Spleen (tissue), 11 donors: ENCODE measurements at regions not wholly inside any gene's neighbourhood (a gene's known extent, or its start where the extent isn't known, plus 50 kb on each side); places are given as distances from the start of the nearest gene placed in this dataset.
"Not testable (repeated sequence)": the region's sequence is repeated elsewhere in the genome, so short reads cannot be mapped to it uniquely, and the experiment has no call there.

ENCODE experiments used
- DNase-seq: peaks from one replicate; pipeline ENCODE4 v3.0.0-alpha.2; 2020
- H3K27ac ChIP-seq, 8 donors: fragments of 200-600 bp; sonication (generic) in 7 of 8; 1 replicate in 4 of 8; 2 replicates in 4 of 8; pipeline versions ENCODE4 v1.5.0 to v1.8.0; 2016 to 2021; ENCODE audit warnings: inconsistent platforms in 4 of 8, mild to moderate bottlenecking in 4 of 8, moderate library complexity in 1 of 8
- H3K27me3 ChIP-seq, 7 donors: fragments of 200-600 bp; sonication (generic) in 6 of 7; replicated peaks in 1 of 7; 1 replicate in 4 of 7; 2 replicates in 3 of 7; pipeline versions ENCODE4 v1.5.0 to v1.8.0; 2016 to 2021; ENCODE audit warnings: inconsistent platforms in 3 of 7, mild to moderate bottlenecking in 1 of 7
- H3K36me3 ChIP-seq, 6 donors: fragments of 200-600 bp; sonication (generic) in 5 of 6; 1 replicate in 4 of 6; 2 replicates in 2 of 6; pipeline versions ENCODE4 v1.5.0 to v1.8.0; 2016 to 2021; ENCODE audit warnings: inconsistent platforms in 2 of 6
- H3K4me1 ChIP-seq, 6 donors: fragments of 200-600 bp; sonication (generic) in 5 of 6; 1 replicate in 3 of 6; 2 replicates in 3 of 6; pipeline versions ENCODE4 v1.5.0 to v1.8.0; 2016 to 2021; ENCODE audit warnings: inconsistent platforms in 3 of 6
- H3K4me3 ChIP-seq, 8 donors: fragments of 200-600 bp; sonication (generic) in 7 of 8; 1 replicate in 4 of 8; 2 replicates in 4 of 8; pipeline versions ENCODE4 v1.5.0 to v1.8.0; 2016 to 2021; ENCODE audit warnings: inconsistent platforms in 4 of 8, mild to moderate bottlenecking in 4 of 8, moderate library complexity in 2 of 8
- H3K9me3 ChIP-seq, 8 donors: fragments of 200-600 bp; sonication (generic) in 7 of 8; 1 replicate in 4 of 8; 2 replicates in 4 of 8; pipeline versions ENCODE4 v1.5.0 to v1.8.0; 2016 to 2021; ENCODE audit warnings: inconsistent platforms in 4 of 8
- POLR2A ChIP-seq, 3 donors: fragments of 450-650 bp; IDR thresholded peaks; one replicate each; pipeline ENCODE4 v1.5.1; 2017; ENCODE audit warnings: antibody characterized with exemption in 3 of 3, mild to moderate bottlenecking in 1 of 3
- POLR2AphosphoS5 ChIP-seq, 3 donors: sonication (generic); formaldehyde crosslinking; IDR thresholded peaks; one replicate each; pipeline ENCODE4 v1.5.1; 2017; ENCODE audit warnings: antibody characterized with exemption in 3 of 3
- WGBS, 5 donors: extraction: QIAGEN DNeasy Blood & Tissue Kit in 3 of 5; methylation state at CpG; one replicate each; pipeline versions ENCODE4 v1.1.5 to v1.1.7; 2013 to 2018; 5-methylcytosine and 5-hydroxymethylcytosine counted together
- intact Hi-C: fragments of 100-400 bp; cut with DNase I; formaldehyde crosslinking; loops from one replicate; pipeline ENCODE4 v1.15.0; 2023; ENCODE audit warnings: low total_unique reads
- TF ChIP-seq, protein P1 (sequence below), 11 experiments: fragments of 200-600 bp in 7 of 11; fragments of 450-650 bp in 4 of 11; sonication (generic) in 4 of 11; IDR thresholded peaks in 8 of 11; conservative IDR thresholded peaks in 3 of 11; 1 replicate in 7 of 11; 2 replicates in 4 of 11; pipeline versions ENCODE4 v1.4.0 to v1.8.0; 2016 to 2021; ENCODE audit warnings: antibody characterized with exemption in 11 of 11, inconsistent platforms in 4 of 11, mild to moderate bottlenecking in 1 of 11
- donor health status: healthy with polysubstance abuse.
- donor health status: DM: no; HTN: no; CAD: no; lungs with moderate emphysema.
- donor health status: DM: no; HTN: no; CAD: no.
- donor health status: Bipolar disorder and iron deficiency.
- donor health status: healthy.
- donor health status: DM: no; HTN: no; CAD: no.
- donor health status: DM: yes; HTN: yes; CAD: no.

DNA sequence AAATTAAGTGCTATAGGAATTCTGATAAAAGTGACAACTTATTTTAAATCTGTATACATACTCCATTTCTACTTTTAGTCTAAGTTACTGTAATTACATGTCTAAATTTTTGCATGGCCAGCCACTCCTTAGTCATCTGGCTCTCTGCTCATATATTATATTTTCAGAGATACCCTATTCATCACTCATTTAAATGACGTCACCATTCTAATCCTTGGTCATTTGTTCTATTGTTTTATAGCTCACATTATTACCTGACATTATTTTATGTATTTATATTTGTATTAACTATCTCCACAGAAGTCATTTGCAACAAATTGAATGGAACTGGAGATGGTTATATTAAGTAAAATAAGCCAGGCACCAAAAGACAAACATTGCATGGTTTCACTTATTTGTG is 179.6 kb upstream of the CXorf51A start:
- DNase-seq = no peak
- intact Hi-C loops = no loop called here
- Histone ChIP-seq H3K27ac (no peak overlapping the region), H3K4me3 (no peak overlapping the region), H3K36me3 (no peaks in the 10 kb centered on the region), H3K4me1 (no peaks in the 10 kb centered on the region), H3K27me3 (no peaks in the 10 kb centered on the region), H3K9me3 (no peaks in the 10 kb centered on the region)
- 68 to 94% (median 74%) methylated on average over 1 of the region's 1 CpG for WGBS, 5 donors
- TF ChIP-seq, protein P1, sequence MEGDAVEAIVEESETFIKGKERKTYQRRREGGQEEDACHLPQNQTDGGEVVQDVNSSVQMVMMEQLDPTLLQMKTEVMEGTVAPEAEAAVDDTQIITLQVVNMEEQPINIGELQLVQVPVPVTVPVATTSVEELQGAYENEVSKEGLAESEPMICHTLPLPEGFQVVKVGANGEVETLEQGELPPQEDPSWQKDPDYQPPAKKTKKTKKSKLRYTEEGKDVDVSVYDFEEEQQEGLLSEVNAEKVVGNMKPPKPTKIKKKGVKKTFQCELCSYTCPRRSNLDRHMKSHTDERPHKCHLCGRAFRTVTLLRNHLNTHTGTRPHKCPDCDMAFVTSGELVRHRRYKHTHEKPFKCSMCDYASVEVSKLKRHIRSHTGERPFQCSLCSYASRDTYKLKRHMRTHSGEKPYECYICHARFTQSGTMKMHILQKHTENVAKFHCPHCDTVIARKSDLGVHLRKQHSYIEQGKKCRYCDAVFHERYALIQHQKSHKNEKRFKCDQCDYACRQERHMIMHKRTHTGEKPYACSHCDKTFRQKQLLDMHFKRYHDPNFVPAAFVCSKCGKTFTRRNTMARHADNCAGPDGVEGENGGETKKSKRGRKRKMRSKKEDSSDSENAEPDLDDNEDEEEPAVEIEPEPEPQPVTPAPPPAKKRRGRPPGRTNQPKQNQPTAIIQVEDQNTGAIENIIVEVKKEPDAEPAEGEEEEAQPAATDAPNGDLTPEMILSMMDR (IDR thresholded peaks at IDR 0.05 in 8 of 11, conservative IDR thresholded peaks at IDR 0.05 in 3 of 11) = no peak
- no peak for TF ChIP-seq POLR2AphosphoS5 (IDR thresholded peaks at IDR 0.05)

DNA sequence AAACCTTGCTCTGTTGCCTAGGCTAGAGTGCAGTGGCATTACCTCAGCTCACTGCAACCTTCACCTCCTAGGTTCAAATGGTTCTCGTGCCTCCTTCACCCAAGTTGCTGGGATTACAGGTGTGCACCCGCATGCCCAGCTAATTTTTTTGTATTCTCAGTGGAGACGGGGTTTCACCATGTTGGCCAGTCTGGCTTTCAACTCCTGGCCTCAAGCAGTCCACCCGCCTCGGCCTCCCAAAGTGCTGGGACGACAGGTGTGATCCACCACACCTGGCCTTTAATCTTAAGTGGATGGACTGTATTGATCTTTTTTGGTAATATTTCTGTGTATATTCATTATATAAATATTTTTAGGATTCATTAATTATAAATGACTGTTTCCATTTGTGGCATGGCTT is 158.7 kb upstream of the CXorf51A start:
- TF ChIP-seq POLR2A (IDR thresholded peaks at IDR 0.05) = no peak
- TF ChIP-seq POLR2AphosphoS5 (IDR thresholded peaks at IDR 0.05) = no peak
- TF ChIP-seq, protein P1 (IDR thresholded peaks at IDR 0.05 in 8 of 11, conservative IDR thresholded peaks at IDR 0.05 in 3 of 11) = no peak
- no peak overlapping the region for H3K27ac ChIP-seq
- H3K27me3 ChIP-seq = no peaks in the 10 kb centered on the region
- DNase-seq = no peak
- intact Hi-C loops = no loop called here
- WGBS, 5 donors = 76 to 88% (median 82%) methylated on average over 6 of the region's 6 CpGs
- no peaks in the 10 kb centered on the region for H3K4me1 ChIP-seq
- H3K9me3 ChIP-seq = no peaks in the 10 kb centered on the region
- no peaks in the 10 kb centered on the region for H3K36me3 ChIP-seq
- no peak overlapping the region for H3K4me3 ChIP-seq

DNA sequence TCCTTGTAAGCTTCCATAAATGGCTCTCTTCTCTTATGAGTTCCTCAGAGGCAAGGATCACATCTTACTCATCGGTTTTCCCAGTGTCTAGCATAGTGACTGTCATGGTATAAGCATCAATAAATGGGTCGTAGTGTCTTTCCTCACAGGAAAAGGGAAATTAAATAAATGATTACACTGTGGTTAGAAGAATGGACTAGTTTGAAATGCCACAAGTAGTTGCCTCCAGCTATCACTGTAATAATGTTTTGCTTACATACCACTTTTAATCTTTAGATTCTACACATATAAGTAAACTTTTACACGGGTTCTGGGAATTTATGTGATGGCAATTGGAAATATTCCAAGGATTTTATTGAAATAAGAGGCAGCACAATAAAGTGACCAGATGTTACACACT is 152.8 kb upstream of the CXorf51A start:
- 43 to 77% (median 52%) methylated on average over 3 of the region's 3 CpGs for whole genome bisulfite sequencing, 5 donors
- TF ChIP-seq POLR2A (IDR thresholded peaks at IDR 0.05) (no peak), POLR2AphosphoS5 (IDR thresholded peaks at IDR 0.05) (no peak)
- no peak for DNase-seq
- Histone ChIP-seq H3K4me3 (no peak overlapping the region), H3K27me3 (no peaks in the 10 kb centered on the region), H3K36me3 (no peaks in the 10 kb centered on the region), H3K9me3 (peaks cover 0 to 2% (median 0%) of the 10 kb centered on the region in 8 donors), H3K4me1 (no peaks in the 10 kb centered on the region), H3K27ac (no peak overlapping the region)
- intact Hi-C loops = no loop called here

DNA sequence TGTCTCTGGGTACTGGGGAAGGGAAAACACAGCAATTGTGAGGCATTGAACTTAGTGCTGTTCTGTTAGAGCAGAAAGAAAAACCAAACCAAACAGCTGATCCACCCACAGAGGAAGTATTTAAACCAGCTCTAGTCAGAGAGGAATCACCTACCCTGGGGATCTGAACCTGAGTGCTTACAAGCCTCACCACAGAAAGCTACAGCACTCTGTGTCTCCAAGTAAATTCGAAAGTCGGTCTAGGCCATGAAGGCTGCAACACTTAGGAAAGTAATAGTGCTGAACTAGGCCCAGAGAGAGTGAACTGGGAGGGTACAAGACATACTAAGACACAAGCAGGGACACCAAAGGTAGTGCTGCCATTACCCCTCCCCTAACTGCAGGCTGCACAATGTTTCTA is 142.2 kb upstream of the CXorf51A start:
- intact Hi-C loops = no loop called here
- no peaks in the 10 kb centered on the region for H3K36me3 ChIP-seq
- no peak overlapping the region for H3K27ac ChIP-seq
- WGBS, 5 donors = 46 to 100% (median 84%) methylated on average over 2 of the region's 2 CpGs
- H3K9me3 ChIP-seq = peaks cover 0 to 20% (median 0%) of the 10 kb centered on the region in 8 donors
- DNase-seq = no peak
- TF ChIP-seq POLR2AphosphoS5 (IDR thresholded peaks at IDR 0.05) = no peak
- no peak for TF ChIP-seq POLR2A (IDR thresholded peaks at IDR 0.05)
- TF ChIP-seq, protein P1 (IDR thresholded peaks at IDR 0.05 in 8 of 11, conservative IDR thresholded peaks at IDR 0.05 in 3 of 11) = no peak
- H3K4me1 ChIP-seq = no peaks in the 10 kb centered on the region
- no peak overlapping the region for H3K4me3 ChIP-seq
- no peaks in the 10 kb centered on the region for H3K27me3 ChIP-seq

DNA sequence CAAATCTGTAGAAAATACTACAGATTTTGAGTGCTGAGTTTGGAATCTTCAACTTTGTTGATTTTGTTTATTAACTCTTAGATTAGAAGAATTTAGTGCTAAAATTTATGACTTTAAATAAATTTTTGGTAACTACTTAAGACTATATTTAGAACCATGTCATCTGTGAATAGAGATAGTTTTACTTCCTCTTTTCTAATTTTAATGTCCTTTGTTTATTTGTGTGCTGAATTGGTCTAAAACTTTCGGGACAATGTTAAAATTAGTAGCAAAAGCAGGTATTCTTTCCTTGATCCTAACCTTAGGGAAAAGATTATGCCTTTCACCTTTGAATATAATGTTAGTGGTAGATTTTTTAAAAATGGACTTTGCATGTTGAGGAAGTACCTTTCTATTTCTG is 119.7 kb upstream of the CXorf51A start:
- TF ChIP-seq POLR2A (IDR thresholded peaks at IDR 0.05) = no peak
- no peak for TF ChIP-seq POLR2AphosphoS5 (IDR thresholded peaks at IDR 0.05)
- intact Hi-C loops = no loop called here
- Histone ChIP-seq H3K4me1 (no peaks in the 10 kb centered on the region), H3K27me3 (no peaks in the 10 kb centered on the region), H3K4me3 (no peak overlapping the region), H3K36me3 (no peaks in the 10 kb centered on the region), H3K9me3 (peaks cover 0 to 13% (median 0%) of the 10 kb centered on the region in 8 donors), H3K27ac (no peak overlapping the region)
- DNase-seq = no peak
- 6 to 34% (median 12%) methylated on average over 1 of the region's 1 CpG for whole genome bisulfite sequencing, 5 donors

DNA sequence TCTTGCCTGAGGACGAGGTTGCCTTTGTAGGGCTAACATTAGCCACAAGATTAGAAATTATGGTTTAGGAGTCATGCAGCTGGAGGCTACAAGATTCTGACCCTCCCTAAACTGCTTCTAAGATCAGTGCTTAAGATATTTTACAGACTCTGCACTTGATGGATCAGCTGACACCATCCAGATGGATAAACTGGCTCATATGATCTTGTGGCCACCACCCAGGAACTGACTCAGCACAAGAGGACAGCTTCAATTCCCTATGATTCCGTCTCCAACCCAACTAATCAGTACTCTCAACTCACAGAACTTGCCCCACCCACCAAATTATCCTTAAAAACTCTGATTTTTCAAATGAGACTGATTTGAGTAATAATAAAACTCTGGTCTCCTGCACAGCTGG is 118.5 kb upstream of the CXorf51A start:
- H3K27ac ChIP-seq, H3K4me1 ChIP-seq, H3K27me3 ChIP-seq, DNase-seq, H3K36me3 ChIP-seq, intact Hi-C loops, H3K4me3 ChIP-seq, H3K9me3 ChIP-seq: not testable (repeated sequence)
- WGBS, 5 donors = 33 to 67% (median 50%) methylated on average over 2 of the region's 2 CpGs
